Amygdala (tissue), 56 donors: ENCODE measurements at regions not wholly inside any gene's neighbourhood (a gene's known extent, or its start where the extent isn't known, plus 50 kb on each side); places are given as distances from the start of the nearest gene placed in this dataset.

Experiments
- DNase-seq, 56 donors: peaks; one replicate each; lab custom pipeline; 2025; lab: John Stamatoyannopoulos, UW

DNA sequence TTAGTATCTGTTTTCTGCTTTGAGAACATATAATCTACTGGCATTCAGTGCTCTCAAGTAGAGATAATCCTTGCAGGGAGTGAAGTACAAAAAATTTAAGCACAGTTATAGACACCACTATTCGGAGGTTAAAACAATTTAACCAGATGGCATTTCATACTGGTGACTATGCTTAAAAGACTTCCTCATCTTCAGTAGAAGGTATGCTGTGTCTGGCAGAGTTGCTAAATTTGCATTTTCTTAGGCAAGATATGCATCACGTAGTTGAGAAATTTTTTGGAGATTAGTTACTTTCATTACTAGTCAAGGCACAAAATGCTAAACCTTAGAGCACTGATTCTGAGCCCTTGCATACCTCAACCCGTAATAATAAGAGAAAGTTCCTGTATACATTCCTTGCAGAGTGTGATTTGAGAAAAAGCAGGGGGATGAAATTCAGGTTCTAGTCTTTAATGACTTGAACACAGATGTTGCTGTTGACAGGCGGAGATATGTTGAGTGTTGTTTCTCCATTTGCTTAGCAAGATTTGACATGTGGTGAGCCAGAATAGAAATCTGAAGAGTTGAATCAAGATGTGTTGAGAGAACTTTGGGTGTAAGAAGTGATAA lies 70.8 kb upstream of the STARD4 start:
- no peak for DNase-seq

DNA sequence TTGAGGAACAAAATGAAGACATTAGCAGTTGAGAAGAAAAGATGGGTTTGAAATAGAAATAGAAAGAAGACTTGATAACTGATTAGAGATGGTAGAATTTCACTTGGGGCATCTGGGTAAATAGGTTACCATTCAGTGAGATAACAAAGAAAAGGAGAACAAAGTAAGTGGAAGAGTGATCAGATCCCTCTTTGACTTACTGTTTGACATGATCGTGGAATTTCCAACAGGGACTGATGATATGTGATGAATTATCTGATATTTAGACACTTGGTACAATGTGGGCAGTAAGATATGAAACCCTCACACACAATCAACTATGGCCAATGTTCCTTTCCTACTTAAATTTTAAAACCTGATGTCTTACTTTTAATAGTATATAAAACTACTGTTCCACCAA lies 70.1 kb upstream of the STARD4 start:
- no peak for DNase-seq

DNA sequence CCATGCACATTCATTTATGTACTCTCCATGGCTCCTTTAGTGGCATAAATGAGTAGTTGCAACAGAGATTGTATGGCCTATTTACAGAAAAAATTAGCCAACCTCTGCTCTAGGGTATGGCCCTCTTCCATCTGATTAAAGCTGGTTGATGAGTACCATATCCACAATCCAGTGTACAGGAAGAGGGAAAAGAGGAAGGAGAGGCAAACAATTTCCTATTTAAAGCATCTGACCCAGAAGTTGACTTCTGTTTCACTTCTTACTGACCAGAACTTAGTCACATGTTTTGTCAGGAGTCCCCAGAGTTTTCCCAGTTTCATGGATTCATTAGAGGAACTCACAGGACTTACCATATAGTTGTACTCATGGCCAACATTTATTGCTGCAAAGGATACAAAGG lies 68.6 kb upstream of the STARD4 start:
- no peak for DNase-seq

DNA sequence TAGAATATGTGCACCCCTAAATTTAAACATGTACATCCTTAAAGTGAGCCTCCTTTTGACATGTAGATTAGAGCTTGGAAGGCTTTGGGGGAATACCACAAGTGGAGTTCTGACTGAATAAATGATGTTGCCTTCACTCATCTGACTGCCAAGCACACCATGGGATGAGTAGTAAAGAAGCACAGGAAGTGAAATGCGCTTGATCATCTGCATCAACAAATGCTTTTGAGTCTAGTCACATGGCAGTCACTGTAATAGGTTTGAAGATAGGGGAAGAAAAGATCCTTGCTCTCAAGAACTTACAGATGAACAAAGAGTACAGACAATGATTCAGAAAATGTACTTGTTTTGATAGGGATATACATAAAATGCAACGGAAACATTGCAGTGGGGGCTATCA lies 62.0 kb upstream of the STARD4 start:
- DNase-seq: no peak

DNA sequence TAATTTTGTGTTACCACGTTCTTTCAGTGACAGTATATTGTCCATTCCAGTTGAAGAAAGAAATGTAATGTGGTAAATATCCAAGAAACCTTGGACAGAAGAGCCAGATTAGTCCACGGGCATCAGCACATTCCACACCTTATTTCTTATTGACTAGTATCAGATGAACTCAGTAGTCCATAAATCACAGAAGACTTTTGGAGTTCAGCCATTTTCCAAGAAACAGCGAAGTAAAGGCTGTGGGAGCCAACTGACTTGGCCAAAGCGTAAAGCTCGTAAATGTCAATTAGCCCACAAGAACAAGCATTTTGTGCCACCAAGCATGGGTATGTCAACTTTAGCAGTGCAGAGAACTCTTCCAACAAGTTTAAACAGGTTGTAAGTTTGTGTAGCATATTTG lies 60.2 kb upstream of the STARD4 start:
- DNase-seq: no peak

DNA sequence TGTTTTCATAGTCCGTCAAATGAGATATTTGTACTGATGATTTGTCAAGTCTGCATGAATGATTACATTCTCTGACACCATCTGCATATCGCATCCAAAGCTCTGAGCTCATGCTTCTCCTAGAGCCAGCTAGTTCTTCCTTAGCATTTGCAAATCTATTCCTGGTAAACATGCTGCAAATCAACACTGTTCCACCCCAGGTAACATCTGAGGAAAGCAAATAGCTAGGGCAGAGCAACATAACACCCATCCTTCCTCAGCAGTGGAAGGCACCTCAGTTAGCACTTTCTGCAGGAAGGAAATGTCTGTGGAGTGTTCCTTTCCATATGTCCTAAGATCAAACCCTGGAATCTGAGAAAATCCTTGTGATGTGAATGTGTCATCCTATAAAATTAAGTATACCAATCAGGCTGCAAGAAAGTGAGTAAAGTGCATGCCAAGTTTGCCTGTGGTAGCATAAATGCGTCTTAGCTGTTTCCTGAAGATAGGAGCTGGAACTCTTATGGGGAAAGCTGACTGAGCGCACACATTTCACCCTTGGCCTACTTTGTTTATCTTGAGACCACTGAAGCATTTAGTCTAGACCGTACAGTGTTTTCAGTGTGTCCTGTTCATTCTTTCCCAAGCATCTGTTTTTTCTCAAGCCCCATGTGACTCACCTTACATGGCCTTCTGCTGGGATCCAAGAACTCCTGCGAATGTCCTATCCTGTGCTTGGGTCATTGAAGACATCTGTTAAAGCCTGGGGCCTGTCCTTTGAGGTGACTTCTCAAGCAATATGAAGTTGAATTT lies 50.9 kb upstream of the STARD4 start:
- DNase-seq: no peak

DNA sequence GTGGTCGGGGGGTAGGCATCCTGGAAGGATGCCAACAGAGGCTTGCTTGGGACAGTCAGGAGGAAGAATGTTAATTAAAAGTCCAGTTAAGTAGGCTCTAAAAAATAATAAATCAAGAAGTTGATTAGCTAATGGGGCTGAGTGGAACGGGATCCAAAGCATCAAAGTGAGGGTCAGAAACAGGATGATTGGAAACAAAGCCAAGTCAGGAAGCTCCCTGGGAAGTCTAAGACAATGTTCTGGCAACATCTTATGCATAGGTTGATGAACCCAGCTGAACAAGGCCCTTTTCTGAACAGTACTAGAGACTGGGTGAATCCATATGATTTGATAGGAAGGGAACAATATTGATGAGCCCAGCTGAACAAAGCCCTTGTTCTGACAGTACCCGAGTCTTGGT lies 50.2 kb upstream of the STARD4 start:
- no peak for DNase-seq
